ENCODE measurements at regions not wholly inside any gene's neighbourhood (a gene's known extent, or its start where the extent isn't known, plus 50 kb on each side); places are given as distances from the start of the nearest gene placed in this dataset.

DNA sequence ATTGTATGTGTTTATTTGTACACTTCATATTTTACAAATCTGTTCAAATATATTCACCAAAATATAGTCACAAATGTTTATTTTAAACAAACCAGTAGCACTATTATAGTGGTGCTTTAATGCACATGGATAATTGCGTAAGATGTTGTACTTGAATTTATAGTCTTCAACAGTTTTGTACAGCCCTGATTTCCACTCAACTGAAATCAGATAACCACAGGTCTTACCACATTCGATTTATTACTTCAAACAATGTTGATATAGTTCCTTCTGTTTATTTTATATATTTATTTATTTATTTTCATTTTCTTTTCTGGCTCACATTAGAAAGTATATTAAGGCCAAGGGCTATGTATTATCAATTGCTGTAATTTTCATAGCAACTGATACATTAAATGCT, 99.4 kb upstream of the ZNF804A start:
- no peak for DNase-seq

DNA sequence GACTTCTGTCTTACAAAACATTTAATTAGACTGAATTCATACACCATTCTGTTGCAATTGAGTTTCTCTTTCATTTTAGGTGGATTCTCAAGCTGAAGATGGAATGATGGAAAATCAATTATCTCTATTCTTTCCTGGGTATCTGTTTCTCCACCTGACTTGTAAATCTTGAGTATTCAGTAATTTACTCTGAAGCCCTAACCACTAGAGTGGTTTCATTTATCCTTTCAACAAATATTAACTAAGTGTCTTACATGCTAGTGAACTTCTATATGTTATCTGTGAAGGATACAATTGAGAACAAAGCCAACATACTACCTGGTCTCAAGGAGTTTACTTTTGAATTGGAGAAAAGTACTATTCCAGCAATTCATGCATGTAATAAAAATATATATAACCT, 94.1 kb upstream of the ZNF804A start:
- no peak for DNase-seq

DNA sequence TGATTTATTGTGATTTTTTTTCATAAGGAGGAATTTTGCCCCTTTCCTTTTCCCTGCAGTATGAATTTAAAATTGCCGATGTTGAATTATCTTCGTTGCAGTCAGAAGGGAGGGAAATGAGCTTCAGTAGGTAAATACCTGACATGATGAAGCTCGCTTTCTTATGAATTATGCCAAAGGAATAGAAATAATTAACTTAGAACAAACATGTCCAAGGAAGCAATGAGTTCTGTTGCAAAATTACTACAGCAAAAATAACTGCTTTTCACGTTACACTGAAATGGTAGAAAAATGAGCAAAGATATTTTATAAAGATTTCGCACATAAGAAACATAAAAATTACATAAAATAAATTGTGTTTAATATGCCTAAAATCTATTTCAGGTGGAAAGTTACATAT, 91.1 kb upstream of the ZNF804A start:
- DNase-seq, result no peak

DNA sequence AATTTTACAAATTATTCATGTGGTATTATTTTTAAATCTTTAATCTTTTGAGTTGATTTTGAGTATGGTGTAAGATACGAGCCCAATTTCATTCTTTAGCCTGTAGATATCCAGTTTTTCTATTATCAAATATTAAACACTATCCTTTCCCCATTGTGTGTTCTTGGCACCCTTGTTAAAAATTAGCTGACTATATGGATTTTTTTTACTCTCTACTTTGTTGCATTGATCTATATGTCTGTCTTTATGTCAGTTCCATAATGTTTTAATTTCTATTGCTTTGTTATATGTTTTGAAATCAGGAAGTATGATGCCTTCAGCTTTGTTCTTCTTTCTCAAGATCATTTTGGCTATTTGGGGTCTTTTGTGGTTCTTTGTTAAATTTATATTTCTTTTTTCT, 80.9 kb upstream of the ZNF804A start:
- no peak for DNase-seq

DNA sequence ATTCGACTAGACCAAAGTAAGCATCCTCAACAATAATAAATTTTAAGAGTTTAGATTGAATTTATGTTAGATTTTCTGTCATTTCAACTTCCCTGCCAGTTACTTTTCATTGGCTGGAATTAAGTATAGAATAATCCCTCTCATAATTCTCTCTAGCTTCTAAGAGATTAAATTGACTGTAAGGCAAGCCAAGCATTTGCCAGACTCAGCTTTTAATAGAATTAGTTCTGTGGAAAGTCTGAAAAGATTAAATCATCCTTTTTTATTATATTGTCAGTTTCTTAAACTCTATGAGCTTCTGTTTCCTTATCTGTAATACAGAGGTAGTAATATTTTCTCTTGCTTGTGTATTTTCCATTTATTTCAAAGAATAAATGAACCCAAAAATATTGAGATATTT, 77.9 kb upstream of the ZNF804A start:
- DNase-seq, result no peak

DNA sequence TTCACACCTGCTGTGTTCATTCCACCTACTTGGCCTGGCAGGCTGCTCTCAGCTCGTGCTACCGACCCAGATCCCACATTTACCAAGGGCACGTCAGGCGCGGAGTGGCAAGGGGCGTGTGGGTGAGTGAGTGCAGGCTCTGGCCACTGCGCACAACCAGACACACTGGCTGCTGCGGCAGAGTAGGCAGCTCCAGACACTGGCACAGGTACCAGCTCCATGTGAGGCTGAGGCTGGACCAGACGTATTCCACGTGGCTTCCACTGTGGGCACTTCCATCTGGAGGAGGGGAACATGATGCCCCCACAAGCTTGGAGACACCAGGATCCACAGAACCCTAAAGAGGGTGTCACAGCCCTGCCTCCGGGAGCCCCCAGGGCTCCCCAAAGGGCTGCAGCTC, 74.6 kb upstream of the ZNF804A start:
- DNase-seq, result no peak

DNA sequence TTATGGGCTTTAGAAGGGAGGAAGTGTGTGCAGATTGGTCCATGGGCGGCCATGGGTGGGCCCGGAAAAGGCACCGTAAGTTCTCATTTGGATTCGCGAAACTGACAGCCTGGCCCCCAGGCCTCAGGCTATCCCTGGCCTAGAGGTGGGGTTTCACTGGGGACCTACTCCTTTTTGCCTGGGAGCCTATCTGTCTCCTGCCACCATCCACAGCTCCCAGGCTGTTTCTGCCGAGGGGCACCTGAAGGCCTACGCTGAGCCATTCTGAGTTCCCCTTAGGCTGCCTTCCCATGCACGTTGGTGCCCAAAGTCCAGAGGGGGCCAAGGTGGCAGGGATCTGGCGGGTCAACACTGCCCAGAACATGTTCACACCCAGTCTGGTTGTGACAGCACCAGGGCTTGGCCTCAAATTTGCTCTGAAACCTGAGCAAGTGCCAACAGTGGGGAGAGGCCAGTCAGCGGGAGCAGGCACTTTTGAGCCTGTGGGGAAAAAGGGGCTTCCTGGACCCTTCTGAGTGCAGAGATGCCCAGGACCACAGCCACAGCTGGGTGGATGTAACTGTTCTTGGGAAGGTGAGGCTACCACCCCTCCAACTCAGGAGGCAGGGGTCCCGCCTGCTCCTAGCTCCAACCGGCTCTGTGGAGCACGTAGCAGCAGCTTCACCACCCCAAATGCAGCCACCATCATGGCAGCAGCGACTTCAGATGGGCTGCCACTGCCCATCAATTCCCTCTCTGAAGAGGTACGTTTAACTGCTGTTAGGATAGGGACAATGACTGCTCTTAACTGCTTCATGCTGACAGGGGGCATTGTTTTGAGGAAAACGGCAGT, 73.6 kb upstream of the ZNF804A start:
- no peak for DNase-seq

DNA sequence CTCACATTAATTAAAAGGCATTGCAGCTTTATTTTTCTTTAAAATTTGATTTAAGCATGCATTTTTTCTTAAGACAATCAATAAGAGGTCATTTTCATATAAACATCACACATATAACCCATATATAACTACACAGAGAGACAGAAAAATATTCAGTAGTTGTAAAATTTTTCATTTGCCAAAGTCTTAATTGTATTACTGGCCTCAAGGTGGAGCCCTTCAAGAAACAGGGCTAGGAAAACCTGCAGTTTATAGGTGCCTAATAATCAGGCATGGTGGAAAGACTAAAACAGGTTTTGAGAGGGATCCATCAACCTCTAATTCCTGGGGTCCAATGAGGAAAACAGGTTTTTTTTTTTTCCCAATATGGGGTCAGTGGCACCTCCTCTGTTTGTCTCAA, 71.3 kb upstream of the ZNF804A start:
- no peak for DNase-seq

DNA sequence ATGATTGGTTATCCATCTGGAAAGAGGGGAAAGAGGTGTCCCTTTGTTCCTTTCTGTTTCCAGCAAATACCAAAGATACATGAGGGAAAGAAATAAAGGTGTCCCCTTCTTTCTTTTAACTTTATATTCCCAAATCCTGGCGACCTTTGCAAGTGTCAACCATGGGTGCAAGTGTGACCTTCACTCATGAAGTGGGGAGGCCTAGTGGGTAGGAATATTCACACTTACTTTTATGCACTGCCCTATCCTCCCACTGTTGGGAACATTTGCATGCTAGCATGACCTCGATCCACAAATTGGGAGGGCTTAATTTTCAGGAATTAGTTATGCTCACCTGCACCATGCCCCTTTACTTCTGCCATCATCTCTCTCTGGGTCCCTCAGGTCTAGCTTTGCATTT, 70.2 kb upstream of the ZNF804A start:
- no peak for DNase-seq

DNA sequence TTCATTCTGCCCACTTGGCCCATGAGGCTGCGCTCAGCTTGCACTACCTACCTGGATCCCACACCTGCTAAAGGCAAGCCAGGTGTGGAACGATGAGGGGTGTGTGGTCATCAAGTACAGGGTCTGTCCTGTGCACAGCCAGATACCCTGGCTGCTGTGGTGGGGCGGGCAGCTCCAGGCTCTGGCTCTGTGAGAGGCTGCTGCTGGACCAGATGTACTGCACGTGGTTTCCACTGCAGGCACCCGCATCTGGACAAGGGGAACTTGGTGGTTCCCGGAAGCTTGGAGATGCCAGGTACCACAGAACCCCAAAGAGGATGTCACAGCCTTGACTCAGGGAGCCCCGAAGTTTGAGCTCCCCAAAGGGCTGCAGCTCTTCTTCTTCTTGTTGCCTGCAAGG, 68.1 kb upstream of the ZNF804A start:
- no peak for DNase-seq

DNA sequence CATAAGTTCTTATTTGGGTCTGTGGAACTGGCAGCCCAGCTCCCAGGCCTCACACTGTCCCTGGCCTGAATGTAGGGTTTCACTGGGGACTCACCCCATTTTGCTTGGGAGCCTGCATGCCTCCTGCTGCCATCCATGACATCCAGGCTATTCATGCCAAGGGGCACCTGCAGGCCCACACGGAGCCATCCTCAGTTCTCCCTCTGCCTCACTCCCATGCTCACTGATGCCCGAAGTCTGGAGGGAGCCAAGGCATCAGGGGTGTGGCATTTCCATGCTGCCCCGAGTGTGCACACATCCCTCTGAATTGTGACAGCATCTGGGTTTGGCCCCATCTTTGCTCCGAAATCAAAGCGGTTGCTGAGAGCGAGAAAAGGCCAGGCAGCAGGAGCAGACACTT, 67.4 kb upstream of the ZNF804A start:
- DNase-seq, result no peak

DNA sequence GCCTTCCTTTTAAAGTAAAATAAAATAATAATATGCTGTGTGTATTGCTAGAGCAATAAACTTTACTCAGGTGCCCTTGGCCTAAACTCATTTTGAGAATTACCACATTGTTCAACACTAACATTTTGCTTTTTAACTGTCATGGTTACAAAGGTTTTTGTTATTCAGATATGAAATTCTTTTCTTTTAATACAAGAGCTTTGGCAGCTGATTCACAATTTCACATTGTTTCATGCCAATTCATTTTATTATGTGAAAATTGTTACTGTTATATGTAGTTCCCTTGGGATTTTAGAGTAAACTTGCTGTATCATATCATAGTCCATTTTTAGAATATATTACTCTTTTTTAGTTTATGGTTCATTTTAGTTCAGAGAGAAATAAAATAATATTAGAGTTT, 65.8 kb upstream of the ZNF804A start:
- DNase-seq, result no peak

DNA sequence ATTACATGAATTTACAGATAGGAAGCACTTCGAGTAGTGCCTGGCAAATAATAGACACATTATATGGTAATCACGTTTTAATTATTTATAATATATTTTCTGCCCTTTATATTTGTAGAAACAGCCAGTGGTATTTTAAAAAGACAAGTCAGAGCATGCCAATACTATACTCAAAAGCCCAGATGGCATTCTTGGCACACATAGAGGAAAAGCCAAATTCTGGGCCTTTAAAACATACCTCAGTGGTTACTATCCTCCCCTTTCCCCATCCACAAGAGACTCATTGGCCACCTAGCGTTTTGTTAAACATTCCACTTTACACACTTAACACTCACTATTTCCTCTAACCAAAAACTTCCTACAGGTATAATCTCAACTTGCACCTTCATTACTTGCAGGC, 63.3 kb upstream of the ZNF804A start:
- no peak for DNase-seq

DNA sequence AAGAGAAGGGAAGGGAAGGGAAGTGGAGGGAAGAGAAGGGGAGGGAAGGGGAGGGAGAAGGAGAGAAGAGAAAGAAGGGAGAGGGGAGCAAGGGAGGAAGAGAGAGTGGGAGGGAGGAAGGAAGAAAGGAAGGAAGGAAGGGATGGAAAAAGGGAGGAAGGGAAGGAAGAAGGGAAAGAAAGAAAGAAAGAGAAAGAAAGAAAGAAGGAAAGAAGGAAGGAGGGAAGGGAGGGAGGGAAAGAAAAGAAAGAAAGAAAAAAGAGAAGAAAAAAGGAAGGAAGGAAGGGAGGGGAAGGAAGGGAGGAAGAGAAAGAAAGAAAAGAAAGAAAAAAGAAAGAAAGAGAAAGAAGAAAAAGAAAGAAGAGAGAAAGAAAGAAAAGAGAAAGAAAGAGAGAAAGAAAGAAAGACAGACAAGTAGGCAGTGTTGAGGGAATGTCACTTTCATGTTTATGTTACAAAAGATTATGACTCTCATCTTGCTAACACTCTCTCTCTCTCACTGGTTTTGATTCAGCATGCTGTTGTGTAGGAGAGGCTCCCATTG, 58.0 kb upstream of the ZNF804A start:
- no peak for DNase-seq

DNA sequence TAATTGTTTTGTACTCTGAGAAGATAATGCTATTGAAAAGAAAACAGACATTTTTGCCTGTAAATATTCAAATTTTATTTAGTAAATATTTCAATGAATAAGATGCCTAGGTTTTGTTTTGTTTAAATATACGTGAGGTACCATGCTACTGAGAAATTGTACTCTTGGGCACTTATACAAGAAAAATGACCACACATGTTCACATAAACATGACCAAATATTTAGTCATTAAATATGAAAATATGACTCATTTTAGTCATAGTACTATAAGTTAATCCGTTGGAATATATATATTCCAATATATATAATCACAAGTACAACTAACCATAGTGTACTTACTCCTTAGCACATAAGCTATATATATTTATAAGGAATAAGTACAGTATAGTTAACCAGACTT, 56.7 kb upstream of the ZNF804A start:
- no peak for DNase-seq

DNA sequence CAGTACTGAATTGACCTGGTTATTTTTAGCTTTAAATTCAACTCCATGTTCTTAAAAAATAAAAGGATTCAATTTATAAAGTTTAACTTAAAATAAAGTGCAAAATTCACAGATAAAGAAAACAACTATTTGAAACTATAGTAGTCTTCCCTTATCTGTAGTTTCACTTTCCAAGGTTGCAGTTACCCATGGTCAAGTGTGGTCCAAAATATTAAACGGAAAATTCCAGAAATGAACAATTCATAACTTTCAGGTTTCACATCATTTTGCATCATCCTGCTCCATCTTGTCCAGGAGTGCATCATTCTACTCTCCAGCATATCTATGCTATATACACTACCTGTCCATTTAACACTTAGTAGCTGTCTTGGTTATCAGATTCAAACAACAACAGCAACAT, 54.5 kb upstream of the ZNF804A start:
- DNase-seq, result no peak
